GM12873 (cell line): ENCODE measurements at regions not wholly inside any gene's neighbourhood (a gene's known extent, or its start where the extent isn't known, plus 50 kb on each side); places are given as distances from the start of the nearest gene placed in this dataset.

Source experiments
- TF ChIP-seq, protein P1 (sequence below): IDR thresholded peaks from 2 replicates; pipeline ENCODE4 v1.5.1; 2012; ENCODE audit warnings: low read depth, mild to moderate bottlenecking, moderate library complexity, low read length, control low read depth; ENCODE audit not compliant: insufficient read depth; ENCODE audit errors: missing control alignments

DNA sequence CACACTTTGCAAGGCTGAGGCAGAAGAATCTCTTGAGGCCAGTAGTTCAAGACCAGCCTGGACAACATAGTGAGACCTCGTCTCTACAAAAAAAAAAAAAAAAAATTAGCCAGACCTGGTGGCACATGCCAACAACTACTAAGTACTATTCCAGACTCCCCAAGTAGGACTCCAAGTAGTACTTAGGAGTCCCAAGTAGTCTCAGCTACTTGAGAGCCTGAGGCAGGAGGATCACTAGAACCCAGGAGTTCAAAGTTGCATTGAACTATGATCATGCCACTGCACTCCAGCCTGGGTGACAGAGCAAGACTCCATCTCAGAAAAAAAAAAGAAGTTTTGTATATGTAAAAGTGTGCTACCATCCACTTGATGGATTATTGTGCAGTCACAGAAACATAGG is 486.6 kb downstream of the SOX2 start:
- TF ChIP-seq, protein P1, sequence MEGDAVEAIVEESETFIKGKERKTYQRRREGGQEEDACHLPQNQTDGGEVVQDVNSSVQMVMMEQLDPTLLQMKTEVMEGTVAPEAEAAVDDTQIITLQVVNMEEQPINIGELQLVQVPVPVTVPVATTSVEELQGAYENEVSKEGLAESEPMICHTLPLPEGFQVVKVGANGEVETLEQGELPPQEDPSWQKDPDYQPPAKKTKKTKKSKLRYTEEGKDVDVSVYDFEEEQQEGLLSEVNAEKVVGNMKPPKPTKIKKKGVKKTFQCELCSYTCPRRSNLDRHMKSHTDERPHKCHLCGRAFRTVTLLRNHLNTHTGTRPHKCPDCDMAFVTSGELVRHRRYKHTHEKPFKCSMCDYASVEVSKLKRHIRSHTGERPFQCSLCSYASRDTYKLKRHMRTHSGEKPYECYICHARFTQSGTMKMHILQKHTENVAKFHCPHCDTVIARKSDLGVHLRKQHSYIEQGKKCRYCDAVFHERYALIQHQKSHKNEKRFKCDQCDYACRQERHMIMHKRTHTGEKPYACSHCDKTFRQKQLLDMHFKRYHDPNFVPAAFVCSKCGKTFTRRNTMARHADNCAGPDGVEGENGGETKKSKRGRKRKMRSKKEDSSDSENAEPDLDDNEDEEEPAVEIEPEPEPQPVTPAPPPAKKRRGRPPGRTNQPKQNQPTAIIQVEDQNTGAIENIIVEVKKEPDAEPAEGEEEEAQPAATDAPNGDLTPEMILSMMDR, result no peak

DNA sequence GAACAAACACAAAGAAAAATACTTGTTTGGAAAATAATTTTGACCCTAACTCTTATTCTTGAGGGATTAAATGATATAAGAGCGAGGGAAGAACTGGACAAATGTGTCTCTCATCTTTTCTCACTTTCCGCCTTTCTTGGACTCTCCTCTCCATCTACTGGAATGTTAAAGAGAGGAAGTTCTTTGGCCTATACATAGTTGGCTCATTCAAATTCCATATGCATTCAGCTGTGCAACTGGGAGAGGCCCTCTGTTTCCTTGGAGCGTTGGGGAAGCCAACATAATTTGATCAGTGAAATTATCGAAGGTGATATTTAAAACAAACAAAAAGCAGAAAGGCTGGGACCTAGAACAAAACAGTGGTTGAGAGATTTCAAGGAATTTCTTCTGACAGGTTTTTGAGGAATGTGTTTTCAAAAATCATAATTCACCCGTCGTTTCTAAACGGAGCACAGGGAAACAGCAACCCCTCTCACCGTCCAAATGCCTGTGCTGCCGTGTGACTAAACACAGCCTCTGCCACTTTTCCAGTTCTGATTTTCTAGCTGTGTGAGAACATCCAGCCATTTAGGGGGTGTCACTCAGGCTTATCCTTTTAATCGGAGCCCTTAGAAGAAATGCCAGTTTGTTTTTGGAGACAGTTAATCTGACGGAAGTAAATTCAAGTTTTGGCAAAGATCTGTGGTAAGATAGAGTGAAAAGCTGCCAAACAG is 489.9 kb downstream of the SOX2 start:
- TF ChIP-seq, protein P1, result no peak

DNA sequence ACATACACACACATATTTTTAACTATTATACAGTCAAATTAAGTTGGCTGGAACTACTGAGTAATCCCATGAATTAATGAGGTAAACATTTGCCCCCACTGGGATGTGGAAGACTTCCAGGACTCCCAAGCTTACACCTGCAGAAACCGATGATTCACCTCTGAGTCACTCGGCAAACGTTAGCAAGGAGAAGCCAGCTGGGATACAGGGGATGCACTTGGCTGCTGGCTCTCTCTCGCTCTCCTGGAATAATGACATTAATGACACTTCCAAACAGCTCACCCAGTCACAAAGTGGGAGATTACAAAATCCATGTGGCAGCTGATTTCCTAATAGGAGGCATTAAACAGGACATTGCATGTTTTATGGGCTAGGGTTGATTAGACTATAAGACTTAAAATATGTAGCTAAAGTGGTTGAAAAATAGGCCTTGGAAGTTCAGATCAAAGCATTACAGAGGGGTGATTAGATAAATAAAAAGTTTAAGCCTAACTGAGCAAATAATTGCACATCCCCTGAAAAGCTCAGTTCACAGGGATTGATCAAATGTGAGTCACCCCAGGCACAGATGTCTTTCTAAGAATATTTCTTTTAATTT is 500.9 kb downstream of the SOX2 start:
- TF ChIP-seq, protein P1, result no peak

DNA sequence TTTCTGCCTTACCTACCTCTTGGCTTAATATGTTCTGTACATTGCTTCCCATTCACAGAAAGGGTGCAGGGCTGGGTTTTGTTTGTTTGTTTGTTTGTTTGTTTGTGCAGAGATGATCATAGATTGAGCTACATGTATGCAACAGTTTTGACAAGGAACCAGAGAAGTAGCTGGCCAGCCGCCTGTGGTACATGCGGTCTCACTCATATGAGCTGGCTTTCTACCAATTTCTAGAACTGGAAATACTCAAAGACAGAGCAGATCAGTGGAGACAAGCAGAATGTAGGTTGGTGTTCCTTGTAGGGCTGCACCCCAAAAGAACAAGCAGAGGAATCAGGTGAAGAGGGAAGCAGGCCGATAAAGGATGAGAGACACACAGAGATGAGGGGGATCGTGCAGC is 502.7 kb downstream of the SOX2 start:
- TF ChIP-seq, protein P1, result no peak

DNA sequence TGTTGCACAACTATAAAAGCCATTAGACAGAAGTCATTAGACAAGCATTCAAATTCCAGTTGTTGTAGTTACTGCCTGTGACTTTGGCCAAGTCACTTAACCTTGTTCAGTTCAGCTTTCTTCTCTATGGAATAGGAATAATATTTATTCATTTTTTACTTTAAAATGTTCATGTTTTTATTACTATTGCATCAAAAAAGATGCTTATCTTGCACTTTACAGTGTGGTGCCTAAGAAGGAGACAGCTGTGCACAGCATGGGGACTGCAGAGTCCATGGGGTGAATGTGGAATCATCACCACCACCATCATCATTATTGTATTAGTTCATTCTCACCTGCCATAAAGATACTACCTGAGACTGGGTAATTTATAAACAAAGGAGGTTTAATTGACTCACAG is 504.2 kb downstream of the SOX2 start:
- TF ChIP-seq, protein P1, result no peak

DNA sequence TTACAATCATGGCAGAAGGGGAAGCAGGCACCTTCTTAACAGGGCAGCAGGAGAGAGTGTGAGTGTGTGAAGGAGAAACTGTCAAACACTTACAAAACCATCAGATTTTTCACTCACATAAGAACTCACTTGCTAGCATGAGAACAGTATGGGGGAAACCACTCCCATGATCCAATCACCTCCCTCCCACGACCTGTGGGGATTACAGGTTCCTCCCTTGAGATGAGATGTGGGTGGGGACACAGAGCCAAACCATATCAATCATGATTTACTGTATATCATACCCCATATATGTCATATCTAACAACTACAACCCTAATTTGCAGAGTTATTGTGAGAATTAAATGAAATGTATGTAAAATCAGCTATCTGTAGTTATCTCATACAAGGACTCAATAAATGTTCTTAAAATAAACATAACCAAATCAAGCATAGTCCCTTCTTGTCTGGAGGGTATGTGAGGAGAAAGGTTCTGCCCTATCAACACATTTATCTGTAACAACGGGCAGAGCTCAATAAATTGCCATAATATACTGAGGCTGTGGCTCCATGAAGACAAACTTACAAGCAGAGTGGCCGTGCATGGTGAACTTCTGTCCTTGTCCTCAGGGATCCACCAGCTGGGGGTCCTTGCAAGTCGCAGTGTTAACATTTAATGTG is 504.7 kb downstream of the SOX2 start:
- TF ChIP-seq, protein P1, result no peak

DNA sequence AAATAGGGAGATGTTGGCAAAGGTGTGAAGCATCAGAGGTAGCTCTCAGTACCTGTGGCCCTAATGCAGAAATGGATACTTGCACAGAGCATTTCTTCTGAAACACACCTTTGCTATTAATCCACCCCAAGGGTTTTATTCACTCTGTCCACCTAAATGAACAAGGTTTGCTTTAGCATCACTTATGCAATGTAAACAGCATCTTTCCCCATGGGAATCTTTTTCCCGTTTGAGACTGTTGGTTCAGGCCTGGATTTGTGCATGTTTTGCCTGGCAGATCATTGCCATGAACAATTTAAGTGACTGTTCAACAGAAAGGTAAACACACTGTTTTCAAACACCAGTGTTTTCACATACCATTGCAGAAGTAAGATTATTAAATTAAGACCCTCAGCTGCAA is 508.3 kb downstream of the SOX2 start:
- TF ChIP-seq, protein P1, result no peak
